RKO (cell line): ENCODE measurements at regions not wholly inside any gene's neighbourhood (a gene's known extent, or its start where the extent isn't known, plus 50 kb on each side); places are given as distances from the start of the nearest gene placed in this dataset.
"Not testable (repeated sequence)": the region's sequence is repeated elsewhere in the genome, so short reads cannot be mapped to it uniquely, and the experiment has no call there.

Experiments used
- DNase-seq: peaks from one replicate; pipeline ENCODE4 v3.0.0-alpha.2; 2016; ENCODE audit warnings: low spot score

DNA sequence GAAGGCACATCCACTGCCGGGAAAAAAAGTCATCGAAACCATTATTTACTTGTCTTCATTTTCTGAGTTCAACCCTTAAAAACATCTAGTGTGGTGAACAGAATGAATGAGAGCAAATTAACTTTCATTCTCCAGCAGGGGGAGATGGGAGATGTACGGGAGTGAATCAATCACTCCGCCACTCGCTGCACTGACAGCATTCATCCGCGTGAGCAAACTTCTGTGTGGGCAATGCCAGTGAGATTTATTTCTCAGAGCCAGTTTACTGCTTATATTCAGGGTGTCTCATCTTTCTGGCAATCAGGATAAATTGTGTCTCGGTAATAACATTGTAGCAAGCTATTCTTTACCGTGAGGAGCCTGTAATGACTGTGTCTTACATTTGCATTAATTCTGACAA, 463.6 kb upstream of the MIS18BP1 start:
- DNase-seq = peak; percentile 10

DNA sequence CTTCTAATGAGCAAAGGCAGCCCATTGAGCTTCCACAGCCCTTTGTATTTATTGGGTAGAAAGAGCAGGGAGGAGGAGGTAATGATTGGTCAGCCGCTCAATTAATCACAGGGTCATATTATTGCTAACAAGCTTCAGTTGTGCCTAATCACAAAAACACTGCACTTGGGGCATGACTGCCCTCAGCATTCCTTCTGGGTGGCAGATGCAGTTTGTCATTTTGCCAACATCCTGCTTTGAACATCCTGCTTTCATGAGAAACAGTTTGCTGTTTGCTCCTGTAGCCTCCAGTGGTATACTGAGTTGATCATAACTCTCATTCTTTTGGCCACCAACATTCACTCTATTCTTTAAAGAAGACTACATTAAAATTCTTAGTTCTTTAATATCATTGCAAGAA, 462.9 kb upstream of the MIS18BP1 start:
- peak; percentile 3 for DNase-seq

DNA sequence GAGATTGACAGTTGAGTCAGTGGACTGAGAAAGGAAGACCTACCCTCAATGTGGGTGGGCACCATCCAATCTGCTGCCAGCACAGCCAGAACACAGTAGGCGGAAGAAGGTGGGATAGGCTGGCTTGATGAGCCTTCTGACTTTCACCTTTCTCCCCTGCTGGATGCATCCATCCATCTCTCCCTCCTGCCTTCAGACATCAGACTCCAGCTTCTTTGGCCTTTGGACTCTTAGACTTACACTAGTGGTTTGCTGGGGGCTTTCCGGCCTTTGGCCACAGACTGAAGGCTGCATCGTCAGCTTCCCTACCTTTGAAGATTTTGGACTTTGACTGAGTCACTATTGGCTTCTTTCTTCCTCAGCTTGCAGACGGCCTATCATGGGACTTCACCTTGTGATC, 456.5 kb upstream of the MIS18BP1 start:
- DNase-seq = no peak

DNA sequence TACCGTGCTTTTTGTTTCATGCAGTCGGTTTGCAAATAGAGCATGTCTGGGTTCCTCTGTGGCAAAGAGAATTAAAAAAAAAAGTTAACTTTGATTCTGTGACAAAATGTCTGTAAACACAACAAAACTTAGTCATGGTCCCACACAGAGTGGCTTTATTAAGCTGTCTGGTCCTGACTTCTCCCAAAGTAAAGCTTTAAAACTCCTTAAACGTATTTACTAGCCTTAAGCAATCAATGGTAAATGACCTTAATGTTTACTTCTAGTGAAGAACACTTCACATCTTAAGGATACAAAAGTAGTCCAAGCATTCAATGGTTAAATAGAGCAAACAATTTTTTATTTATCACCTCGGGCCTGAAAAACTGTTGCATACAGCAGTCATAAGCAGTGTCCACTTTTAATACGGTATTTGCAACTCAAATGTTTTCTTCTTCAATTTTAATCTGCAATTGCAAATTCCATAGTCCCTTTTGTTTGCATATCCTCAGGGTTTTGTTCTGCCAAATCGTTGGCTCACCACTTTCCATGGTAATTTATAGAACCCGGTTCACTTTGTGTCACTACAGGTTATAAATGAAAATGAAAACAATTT, 453.0 kb upstream of the MIS18BP1 start:
- no peak for DNase-seq

DNA sequence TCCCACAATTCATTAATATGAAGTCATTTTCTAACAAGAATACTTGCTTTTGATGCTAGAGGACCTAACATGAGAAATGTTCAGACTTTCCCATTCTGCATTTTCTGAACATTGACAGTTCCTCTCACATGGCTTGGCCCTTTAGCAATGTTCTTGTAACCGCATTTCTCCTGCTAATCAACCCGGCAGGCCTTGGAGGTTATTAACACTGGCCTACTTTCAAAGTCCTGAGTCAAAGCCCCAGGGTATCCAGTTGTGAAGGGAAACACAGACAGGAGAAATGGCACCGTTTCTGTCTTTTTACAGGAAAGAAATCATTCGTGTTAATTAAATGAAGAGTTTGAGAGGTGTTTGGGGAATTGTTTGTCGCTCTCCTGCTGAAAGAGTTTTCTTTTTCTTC, 446.5 kb upstream of the MIS18BP1 start:
- DNase-seq = no peak

DNA sequence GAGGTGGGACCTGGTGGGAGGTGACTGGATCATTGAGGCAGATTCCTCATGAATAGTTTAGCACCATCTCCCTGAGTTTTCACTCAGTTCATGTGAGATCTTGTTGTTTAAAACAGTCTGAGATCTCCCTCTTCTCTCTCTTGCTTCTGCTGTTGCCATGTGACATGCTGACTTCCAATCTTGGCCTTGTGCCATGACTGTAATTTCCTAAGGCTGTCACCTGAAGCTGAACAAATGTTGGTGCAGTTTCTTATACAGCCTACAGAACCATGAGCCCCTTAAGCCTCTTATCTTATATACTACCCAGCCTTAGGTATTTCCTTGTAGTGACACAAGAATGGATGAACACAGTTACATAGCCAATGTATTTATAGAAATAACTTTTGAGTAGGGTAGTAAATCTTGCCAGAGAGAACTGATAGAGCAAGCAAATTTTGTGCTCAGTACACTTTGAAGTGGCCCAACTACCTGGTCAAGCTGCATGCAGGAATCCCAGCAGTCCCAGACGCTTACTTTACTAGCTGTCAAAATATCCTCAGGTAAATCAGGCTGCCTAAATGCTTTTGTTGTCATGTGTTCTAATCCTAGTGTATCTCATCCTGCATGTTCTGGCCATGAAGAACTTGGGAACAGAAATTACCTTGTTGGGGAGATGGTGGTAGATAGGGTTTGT, 445.6 kb upstream of the MIS18BP1 start:
- DNase-seq = no peak

DNA sequence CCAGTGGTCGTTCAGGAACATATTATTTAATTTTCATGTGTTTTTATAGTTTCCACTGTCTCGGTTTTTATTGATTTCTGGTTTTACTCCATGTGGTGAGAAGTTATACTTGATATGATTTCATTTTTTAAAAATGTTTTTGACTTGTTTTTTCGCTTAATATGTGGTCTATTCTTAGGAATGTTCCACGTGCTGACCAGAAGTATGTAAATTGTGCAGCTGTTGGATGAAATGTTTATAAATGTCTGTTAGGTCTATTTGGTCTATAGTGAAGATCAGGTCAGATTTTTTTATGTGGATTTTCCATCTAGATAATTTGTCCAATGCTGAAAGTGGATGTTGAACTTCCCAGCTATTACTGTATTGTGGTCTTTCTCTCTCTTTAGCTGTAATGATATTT, 433.8 kb upstream of the MIS18BP1 start:
- no peak for DNase-seq

DNA sequence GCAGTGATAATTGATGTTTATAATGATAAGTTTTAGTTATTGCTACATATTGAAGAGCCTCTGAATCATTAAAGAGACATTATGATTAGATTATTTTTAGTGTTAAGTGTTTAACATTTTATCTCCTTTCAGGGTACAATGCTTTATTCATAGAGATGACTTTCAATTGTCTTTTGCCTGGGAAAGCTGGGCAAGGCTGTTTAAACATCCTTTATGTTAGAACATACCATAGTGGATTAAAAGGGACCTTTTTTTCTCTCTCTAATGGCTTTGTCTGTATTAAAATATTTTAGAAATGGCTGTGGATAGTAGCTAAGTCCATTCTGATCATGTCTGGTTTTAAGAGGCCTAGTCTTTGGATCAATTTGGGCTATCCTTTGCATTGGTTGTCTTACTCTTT, 427.5 kb upstream of the MIS18BP1 start:
- DNase-seq = no peak

DNA sequence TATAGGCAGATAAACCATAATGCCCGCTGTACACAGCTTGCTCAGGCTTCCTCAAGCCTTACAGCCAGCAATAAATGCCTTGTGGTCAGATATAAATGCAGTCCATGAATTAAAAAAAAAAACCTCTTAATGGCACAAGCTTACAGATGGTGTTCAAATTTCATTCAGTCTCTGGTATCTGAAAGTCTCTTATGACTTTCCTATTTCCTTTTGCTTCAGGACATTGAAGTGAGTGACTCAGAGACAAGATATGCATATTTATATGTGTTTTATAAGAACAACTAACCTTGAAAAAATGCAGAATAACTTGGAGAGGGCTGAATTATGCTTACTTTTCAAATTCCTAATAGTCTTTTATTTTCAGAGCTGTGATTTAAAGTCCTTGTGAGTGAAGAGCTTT, 426.9 kb upstream of the MIS18BP1 start:
- peak; percentile 74 for DNase-seq

DNA sequence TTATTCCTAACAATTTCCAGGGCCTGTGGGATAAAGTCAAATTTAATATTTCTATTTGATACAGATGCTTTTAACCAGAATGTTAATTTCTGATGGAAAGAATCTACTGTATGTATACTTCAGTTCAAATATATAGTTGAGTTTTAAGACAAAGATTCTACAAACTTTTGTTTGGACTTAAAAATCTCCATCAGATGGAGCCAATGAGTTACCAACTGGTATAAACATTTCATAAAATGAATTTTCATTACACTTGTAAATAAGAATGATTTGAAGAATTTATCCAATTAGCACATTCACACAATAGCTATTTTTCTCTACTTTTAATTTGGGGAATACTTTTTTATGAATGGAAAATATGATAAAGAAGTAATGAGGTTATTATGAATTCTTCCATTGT, 425.2 kb upstream of the MIS18BP1 start:
- DNase-seq = no peak

DNA sequence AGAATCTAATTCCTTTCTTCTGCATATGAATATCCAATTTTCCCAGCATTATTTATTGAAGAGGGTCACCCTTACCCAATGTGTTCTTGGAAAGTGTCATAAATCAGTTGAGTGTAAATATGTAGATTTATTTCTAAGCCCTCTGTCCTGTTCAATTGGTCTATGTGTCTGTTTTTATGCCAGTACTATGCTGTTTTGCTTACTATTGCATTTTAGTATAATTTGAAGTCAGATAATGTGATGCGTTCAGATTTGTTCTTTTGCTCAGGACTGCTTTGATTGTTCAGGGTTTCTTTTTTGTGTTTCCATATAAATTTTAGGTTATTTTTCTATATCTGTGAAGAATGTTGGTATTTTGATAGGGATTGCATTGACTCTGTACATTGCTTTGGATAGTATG, 420.4 kb upstream of the MIS18BP1 start:
- no peak for DNase-seq

DNA sequence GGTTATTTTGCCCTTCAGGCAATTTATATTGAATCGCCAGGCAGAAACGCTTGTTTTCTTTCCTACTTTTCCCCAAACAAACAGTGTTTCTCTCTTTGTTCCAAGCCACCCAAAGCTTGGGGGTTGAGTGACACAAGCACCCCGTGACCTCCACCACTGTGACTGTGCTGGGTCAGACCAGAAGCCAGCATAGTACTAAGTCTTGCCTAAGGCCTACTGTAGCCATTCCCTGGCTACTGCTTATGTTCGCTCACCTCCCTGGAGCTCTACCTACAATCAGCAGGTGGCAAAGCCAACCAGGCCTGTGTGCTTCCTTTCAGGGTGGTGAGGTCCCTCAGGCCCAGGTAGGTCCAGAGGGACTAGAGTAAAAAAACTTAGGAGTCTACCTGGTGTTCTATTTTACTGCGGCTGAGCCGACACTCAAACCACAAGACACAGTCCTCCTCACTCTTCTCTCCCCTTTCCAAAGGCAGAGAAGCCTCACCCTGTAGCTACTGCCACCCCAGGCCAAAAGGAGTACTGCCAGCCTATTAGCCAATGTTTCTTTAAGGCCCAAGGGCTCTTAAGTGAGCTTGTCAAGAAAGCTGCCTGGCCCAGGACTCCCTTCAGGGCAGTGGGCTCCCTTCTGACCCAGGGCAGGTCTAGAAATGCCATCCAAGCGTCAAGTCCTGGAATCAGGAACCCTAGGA, 411.8 kb upstream of the MIS18BP1 start:
- peak; percentile 30 for DNase-seq

DNA sequence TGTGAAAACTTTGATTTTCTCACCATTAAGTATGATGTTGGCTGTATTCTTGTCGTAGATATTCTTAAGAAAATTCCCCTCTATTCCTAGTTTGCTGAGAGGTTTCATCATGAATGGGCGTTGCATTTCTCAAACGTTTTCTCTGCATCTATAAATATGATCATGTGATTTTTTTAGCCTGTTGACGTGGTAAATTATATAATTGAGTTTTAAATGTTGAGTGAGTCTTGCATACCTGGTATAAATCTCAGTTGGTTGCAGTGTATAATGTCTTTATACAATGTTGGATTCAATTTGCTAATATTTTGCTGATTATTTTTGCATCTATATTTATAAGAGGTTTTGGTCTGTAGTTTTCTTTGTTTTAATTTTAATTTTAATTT, 405.9 kb upstream of the MIS18BP1 start:
- DNase-seq = no peak

DNA sequence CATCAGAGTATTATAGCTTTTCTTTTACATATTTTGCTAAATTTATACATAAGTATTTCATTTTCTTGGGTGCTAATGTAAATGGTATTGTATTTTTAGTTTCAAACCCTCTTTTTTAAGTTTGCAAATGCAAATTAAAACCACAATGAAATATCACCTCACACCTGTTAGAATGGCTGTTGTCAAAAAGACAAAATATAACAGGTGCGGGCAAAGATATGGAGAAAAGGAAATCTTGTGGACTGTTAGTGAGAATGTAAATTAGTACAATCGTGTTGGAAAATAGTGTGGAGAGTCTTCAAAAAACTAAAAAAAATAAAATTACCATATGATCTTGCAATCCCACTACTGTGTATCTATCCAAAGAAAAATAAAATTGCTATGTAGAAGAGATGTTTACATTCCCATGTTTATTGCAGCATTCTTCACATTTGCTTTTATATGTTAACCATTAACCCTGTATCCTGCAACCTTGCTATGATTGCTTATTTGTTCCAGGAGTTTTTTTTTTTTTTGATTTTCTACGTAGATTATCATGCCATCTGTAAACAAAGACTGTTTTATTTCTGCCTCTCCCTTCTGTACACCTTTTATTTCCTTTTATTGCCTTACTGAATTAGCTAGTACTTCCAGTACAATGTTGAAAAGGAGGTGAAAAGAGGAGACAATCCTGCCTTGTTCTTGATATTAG, 405.4 kb upstream of the MIS18BP1 start:
- no peak for DNase-seq

DNA sequence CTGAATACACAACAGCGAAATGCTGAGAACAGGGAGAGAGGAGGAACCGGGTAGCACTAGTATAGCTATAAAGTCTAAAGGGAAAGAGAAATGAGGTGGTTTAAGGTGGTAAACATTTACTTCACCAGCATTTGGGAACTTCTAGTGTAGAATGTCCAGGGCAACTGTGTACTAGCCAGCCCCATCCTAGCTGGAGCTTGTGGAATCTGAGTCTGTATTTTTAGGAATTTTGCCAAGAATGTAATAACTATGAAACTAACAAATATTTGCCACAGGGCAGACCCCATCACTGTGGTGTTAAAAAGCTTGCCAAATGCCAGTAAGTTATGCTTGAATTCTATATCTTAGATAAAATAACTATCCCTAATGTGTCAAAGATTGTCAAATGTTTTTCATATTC, 398.9 kb upstream of the MIS18BP1 start:
- DNase-seq = no peak

DNA sequence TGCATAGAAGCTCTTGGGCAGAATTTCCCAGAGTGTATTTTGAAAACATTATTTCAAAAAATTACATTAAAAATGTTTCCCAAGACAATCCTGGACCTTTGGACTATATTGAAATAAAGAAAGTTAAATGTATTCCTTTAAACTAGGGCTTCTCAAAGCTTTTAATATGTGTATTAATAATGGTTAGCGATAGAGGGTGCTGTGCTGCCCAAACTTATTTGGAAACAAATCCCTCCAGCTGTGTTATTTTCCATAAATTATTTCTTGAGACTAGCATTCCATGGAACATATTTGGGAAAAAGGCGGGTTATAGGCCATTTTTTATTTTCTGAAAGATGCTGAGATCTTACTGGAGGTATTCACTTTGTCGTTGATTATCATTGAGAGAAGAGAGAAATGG, 397.8 kb upstream of the MIS18BP1 start:
- no peak for DNase-seq

DNA sequence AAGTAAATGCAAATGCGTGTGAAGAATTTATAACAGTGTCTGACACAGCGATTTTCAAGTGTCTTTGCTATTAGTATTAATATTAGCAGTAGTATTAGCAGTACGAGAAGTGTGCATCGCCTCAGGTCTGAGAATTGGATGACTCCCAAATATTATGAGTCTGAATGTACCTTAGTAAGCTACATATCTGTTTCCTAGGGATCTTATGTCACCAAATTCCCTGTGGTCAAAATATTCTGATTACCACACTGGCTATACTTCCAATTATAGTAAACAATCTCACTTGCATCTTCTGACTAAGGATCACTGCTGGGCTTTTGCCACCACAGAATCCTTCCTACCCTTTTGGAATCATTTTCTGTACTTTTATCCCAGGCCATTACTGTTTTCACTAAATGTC, 396.0 kb upstream of the MIS18BP1 start:
- no peak for DNase-seq

DNA sequence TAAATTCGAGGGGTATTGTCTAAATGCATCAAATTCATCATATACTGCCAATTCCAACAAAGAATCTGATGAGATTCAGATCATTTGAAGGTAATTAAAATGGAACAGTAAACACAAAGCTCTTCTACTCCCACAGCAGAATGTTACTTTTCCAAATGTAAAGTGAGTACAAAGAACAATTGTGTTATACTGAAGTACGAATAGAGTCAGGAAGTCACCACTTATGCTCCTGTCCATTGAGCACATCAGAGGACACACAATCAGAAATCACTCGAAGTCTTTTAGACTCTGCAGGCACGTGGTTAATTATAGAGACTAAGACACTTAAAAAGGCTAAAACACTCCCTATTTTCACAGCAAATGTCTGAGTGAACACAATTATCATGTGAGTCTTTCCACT, 388.5 kb upstream of the MIS18BP1 start:
- DNase-seq = no peak

DNA sequence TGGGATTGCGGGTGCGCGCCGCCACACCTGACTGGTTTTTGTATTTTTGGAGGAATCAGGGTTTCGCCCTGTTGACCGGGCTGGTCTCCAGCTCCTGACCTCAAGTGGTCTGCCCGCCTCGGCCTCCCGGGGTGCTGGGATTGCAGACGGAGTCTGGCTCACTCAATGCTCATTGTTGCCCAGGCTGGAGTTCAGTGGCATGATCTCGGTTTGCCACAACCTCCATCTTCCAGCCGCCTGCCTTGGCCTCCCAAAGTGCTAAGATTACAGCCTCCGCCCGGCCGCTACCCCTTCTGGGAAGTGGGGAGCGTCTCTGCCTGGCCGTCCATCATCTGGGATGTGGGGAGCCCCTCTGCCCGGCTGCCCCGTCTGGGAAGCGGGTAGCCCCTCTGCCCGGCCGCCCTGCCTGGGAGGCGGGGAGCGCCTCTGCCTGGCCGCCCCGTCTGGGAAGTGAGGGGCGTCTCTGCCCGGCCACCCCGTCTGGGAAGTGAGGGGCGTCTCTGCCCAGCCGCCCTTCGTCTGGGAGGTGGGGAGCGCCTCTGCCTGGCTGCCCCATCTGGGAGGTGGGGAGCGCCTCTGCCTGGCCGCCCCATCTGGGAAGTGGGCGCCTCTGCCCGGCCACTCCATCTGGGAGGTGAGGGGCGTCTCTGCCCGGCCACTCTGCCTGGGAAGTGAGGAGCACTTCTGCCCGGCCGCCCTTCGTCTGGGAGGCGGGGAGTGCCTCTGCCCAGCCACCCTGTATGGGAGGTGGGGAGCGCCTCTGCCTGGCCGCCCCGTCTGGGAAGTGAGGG, 381.8 kb upstream of the MIS18BP1 start:
- DNase-seq = not testable (repeated sequence)

DNA sequence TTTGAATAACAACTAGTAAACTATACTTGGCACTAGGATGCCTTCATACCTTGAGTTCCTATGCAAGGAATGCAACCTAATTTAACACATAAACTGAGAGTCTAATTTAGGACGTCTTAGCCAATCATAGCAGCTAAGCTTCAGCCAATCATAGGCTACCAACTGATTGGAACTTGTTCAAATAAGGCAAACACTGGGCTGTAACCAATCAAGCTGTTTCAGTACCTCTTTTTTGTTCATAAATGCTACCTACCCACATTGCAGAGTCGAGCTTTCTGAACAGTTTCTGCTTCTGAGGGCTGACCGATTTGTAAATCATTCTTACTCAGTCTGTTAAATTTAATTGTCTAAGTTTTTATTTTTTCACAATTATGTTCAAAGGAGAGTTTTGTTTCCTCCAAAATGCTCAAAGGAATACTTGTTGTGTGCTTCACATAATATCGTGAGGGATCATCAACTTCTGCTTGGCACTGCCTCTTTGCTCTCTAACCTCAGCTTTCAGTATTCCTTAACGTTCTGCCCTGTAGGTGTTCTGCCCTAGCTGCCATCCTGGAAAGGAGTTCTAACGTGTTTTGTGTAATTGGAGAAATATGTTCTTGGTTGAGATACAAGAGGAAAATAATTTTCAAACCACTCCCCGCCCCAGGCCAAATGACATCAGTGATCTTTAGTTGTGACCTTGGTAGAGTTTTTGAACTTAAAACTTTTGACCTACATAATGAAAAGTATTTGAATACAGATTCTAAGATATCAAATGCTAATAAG, 380.4 kb upstream of the MIS18BP1 start:
- DNase-seq = no peak

DNA sequence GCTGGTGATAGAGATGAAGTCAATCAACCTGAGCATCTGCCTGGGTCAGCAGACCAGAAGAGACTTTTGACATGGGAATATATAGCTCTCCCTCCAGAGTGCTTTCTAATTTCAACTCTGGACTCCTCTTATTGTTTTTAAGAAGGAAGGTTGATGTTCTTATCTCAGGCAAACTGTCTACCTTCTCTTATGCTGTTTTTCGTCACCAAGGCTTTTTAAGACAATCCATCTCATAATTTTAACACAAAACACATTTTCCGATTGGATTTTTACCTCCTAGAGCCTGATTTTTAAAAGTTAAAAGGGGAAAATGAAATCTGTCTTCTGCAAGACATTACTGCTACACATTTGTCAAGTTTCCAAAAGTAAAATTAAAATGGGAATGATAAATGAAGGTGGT, 368.7 kb upstream of the MIS18BP1 start:
- DNase-seq = no peak

DNA sequence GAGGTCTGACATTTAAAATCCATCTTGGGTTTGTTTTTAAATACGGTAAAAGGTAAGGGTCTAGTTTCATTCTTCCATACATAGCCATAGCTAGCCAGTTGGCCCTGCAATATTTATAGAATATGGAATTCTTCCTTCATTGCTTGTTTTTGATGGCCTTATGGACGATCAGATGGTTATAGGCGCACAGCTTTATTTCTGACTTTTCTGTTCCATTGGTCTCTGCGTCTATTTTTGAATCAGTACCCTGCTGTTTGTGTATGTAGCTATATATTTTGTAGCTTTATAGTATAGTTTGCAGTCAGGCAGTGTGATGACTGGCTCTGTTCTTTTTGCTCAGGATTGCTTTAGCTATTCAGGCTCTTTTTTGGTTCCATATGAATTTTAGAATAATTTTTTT, 366.8 kb upstream of the MIS18BP1 start:
- no peak for DNase-seq
